Breast epithelium (tissue), 3 donors: ENCODE measurements at regions not wholly inside any gene's neighbourhood (a gene's known extent, or its start where the extent isn't known, plus 50 kb on each side); places are given as distances from the start of the nearest gene placed in this dataset.

ENCODE experiments used
- CTCF ChIP-seq, 3 donors: fragments of 450-650 bp; IDR thresholded peaks; one replicate each; pipeline ENCODE4 v1.5.1; 2016 to 2017; ENCODE audit warnings: antibody characterized with exemption in 3 of 3, mild to moderate bottlenecking in 3 of 3, moderate library complexity in 3 of 3
- POLR2A ChIP-seq: fragments of 450-650 bp; IDR thresholded peaks from one replicate; pipeline ENCODE4 v1.6.1; 2016; ENCODE audit warnings: antibody characterized with exemption, mild to moderate bottlenecking, moderate library complexity

DNA sequence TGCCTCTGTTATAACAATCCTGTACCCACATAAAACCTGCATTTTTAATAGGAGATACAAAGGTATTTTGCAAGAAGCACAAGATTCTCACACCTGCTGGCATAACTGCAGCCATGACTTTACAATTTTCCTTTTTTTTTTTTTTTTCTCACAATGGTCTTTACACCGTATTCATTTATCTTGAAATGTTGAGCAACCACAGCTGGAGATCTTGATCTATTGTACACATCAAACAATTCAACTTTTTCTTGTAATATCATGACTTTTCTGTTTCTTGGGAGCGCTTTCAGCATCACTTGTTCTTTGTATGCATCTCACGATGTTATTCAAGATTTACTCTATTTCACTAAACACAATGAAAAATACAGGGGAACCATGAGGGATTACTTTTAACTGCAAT lies 651.4 kb downstream of the KCNT2 start:
- TF ChIP-seq CTCF (IDR thresholded peaks at IDR 0.05) (no peak), POLR2A (no peak)
